Transverse colon (tissue), 3 donors: ENCODE measurements at regions not wholly inside any gene's neighbourhood (a gene's known extent, or its start where the extent isn't known, plus 50 kb on each side); places are given as distances from the start of the nearest gene placed in this dataset.
"Not testable (repeated sequence)": the region's sequence is repeated elsewhere in the genome, so short reads cannot be mapped to it uniquely, and the experiment has no call there.

Experiments used
- CTCF ChIP-seq, 5 experiments: fragments of 200-600 bp in 3 of 5; fragments of 450-650 bp in 2 of 5; sonication (generic) in 3 of 5; IDR thresholded peaks; 1 replicate in 2 of 5; 2 replicates in 3 of 5; pipeline ENCODE4 v1.5.1; 2016 to 2017; ENCODE audit warnings: antibody characterized with exemption in 5 of 5, inconsistent platforms in 3 of 5, mild to moderate bottlenecking in 2 of 5, moderate library complexity in 1 of 5
- POLR2A ChIP-seq: fragments of 450-650 bp; IDR thresholded peaks from one replicate; pipeline ENCODE4 v1.6.1; 2016; ENCODE audit warnings: antibody characterized with exemption, mild to moderate bottlenecking, moderate library complexity

GRCh38 chr12:105446460-105446859, 116.0 kb downstream of the C12orf75 start:
- TF ChIP-seq CTCF (IDR thresholded peaks at IDR 0.05); POLR2A: not testable (repeated sequence)
